Astrocyte (in vitro differentiated cells and primary cell): ENCODE measurements at regions not wholly inside any gene's neighbourhood (a gene's known extent, or its start where the extent isn't known, plus 50 kb on each side); places are given as distances from the start of the nearest gene placed in this dataset.

ENCODE experiments used
- DNase-seq: peaks from one replicate; pipeline ENCODE4 v3.0.0-alpha.2; 2010; ENCODE audit warnings: low read depth
- FAIRE-seq: peaks from 2 replicates; lab custom pipeline; 2011; peaks lifted over from hg19 to GRCh38; lab: Jason Lieb, UNC
- H2AFZ ChIP-seq: 2 replicates; pipeline ENCODE4 v1.6.0; 2012; ENCODE audit warnings: low read depth, low read length, inconsistent platforms
- H3K27ac ChIP-seq: 2 replicates; pipeline ENCODE4 v1.5.1; 2011; ENCODE audit warnings: low read depth, low read length, inconsistent platforms
- H3K27me3 ChIP-seq: 2 replicates; pipeline ENCODE4 v1.6.0; 2011; ENCODE audit warnings: low read length, inconsistent platforms; ENCODE audit not compliant: insufficient read depth
- H3K36me3 ChIP-seq: 2 replicates; pipeline ENCODE4 v1.5.1; 2011; ENCODE audit warnings: low read length, inconsistent platforms; ENCODE audit not compliant: insufficient read depth
- H3K4me1 ChIP-seq: 2 replicates; pipeline ENCODE4 v1.5.1; 2011; ENCODE audit warnings: low read length, inconsistent platforms; ENCODE audit not compliant: insufficient read depth
- H3K4me2 ChIP-seq: 2 replicates; pipeline ENCODE4 v1.6.0; 2012; ENCODE audit warnings: low read length, inconsistent platforms
- H3K4me3 ChIP-seq: 2 replicates; pipeline ENCODE4 v1.5.1; 2011; ENCODE audit warnings: low read depth, mild to moderate bottlenecking, low read length, inconsistent platforms; ENCODE audit not compliant: insufficient read depth
- H3K79me2 ChIP-seq: 2 replicates; pipeline ENCODE4 v1.6.0; 2012; ENCODE audit warnings: mild to moderate bottlenecking, low read length, inconsistent platforms; ENCODE audit not compliant: insufficient read depth
- H3K9ac ChIP-seq: 2 replicates; pipeline ENCODE4 v1.6.0; 2012; ENCODE audit warnings: mild to moderate bottlenecking, low read length, inconsistent platforms
- H3K9me3 ChIP-seq: 2 replicates; pipeline ENCODE4 v1.5.1; 2012; ENCODE audit warnings: low read depth, mild to moderate bottlenecking, low read length, inconsistent platforms; ENCODE audit not compliant: insufficient read depth
- H4K20me1 ChIP-seq: 2 replicates; pipeline ENCODE4 v1.6.0; 2012; ENCODE audit warnings: low read length, inconsistent platforms; ENCODE audit not compliant: insufficient read depth
- H3K27ac Mint-ChIP-seq: one replicate; pipeline ENCODE4 v1.8.0; 2021; ENCODE audit warnings: mild to moderate bottlenecking, mixed read lengths; ENCODE audit not compliant: unreplicated experiment
- H3K27me3 Mint-ChIP-seq: one replicate; pipeline ENCODE4 v1.8.0; 2021; ENCODE audit warnings: low read depth, mixed read lengths; ENCODE audit not compliant: unreplicated experiment
- H3K36me3 Mint-ChIP-seq: one replicate; pipeline ENCODE4 v1.8.0; 2021; ENCODE audit warnings: low read depth, mixed read lengths; ENCODE audit not compliant: unreplicated experiment
- H3K4me1 Mint-ChIP-seq: one replicate; pipeline ENCODE4 v1.8.0; 2021; ENCODE audit warnings: low read depth, mixed read lengths; ENCODE audit not compliant: unreplicated experiment
- H3K4me3 Mint-ChIP-seq: one replicate; pipeline ENCODE4 v1.8.0; 2021; ENCODE audit warnings: mild to moderate bottlenecking, moderate library complexity, mixed read lengths; ENCODE audit not compliant: unreplicated experiment
- H3K9me3 Mint-ChIP-seq: one replicate; pipeline ENCODE4 v1.8.0; 2021; ENCODE audit warnings: mild to moderate bottlenecking, mixed read lengths; ENCODE audit not compliant: unreplicated experiment
- EZH2 ChIP-seq: IDR thresholded peaks from 2 replicates; pipeline ENCODE4 v1.6.1; 2012; ENCODE audit warnings: mild to moderate bottlenecking, low read length, inconsistent platforms; ENCODE audit not compliant: insufficient read depth
- TF ChIP-seq, protein P1 (sequence below): IDR thresholded peaks from 2 replicates; pipeline ENCODE4 v1.5.1; 2011; ENCODE audit warnings: low read depth, mild to moderate bottlenecking, inconsistent platforms, low read length, moderate library complexity; ENCODE audit not compliant: insufficient read depth

GRCh38 chr2:22270341-22270740 is 1114.6 kb upstream of the KLHL29 start:
- Histone ChIP-seq H3K27ac (no peak overlapping the region), H3K9me3 (no peaks in the 10 kb centered on the region), H2AFZ (no peak overlapping the region), H3K36me3 (no peaks in the 10 kb centered on the region), H4K20me1 (no peaks in the 10 kb centered on the region), H3K4me2 (no peak overlapping the region), H3K4me3 (no peak overlapping the region), H3K9ac (no peak overlapping the region), H3K27me3 (no peaks in the 10 kb centered on the region), H3K79me2 (no peaks in the 10 kb centered on the region), H3K4me1 (no peaks in the 10 kb centered on the region)
- Mint-ChIP-seq H3K4me3 (no peak overlapping the region), H3K4me1 (no peaks in the 10 kb centered on the region), H3K27ac (no peak overlapping the region), H3K27me3 (peaks cover 3% of the 10 kb centered on the region), H3K9me3 (peaks cover 2% of the 10 kb centered on the region), H3K36me3 (no peaks in the 10 kb centered on the region)
- no peak for TF ChIP-seq EZH2
- TF ChIP-seq, protein P1, sequence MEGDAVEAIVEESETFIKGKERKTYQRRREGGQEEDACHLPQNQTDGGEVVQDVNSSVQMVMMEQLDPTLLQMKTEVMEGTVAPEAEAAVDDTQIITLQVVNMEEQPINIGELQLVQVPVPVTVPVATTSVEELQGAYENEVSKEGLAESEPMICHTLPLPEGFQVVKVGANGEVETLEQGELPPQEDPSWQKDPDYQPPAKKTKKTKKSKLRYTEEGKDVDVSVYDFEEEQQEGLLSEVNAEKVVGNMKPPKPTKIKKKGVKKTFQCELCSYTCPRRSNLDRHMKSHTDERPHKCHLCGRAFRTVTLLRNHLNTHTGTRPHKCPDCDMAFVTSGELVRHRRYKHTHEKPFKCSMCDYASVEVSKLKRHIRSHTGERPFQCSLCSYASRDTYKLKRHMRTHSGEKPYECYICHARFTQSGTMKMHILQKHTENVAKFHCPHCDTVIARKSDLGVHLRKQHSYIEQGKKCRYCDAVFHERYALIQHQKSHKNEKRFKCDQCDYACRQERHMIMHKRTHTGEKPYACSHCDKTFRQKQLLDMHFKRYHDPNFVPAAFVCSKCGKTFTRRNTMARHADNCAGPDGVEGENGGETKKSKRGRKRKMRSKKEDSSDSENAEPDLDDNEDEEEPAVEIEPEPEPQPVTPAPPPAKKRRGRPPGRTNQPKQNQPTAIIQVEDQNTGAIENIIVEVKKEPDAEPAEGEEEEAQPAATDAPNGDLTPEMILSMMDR, result no peak
- FAIRE-seq, result no peak
- DNase-seq, result no peak

DNA sequence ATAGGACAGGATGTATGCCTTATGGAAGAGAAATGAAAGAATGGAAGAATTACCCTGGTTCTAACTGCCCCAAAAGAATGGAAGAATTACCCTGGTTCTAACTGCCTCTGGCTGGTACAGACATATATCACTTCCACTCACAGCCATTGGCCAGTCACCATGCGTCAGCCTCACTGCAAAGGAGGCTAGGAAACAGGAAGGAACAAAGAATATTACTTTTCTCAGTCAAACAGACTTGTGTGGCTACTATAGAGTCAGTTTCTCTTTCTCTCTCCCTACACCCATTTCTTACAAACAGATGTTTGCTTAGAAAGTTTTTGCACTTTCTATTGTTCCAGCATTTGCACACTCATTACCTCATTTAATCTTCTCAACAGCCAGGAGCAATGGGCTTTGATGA is 1111.1 kb upstream of the KLHL29 start:
- no peak overlapping the region for H3K4me3 Mint-ChIP-seq
- H3K27me3 Mint-ChIP-seq, result peaks cover 6% of the 10 kb centered on the region
- DNase-seq, result no peak

GRCh38 chr2:22274661-22275060 is 1110.3 kb upstream of the KLHL29 start:
- H3K4me3 Mint-ChIP-seq, result no peak overlapping the region
- Histone ChIP-seq H3K79me2 (no peaks in the 10 kb centered on the region), H3K9ac (no peak overlapping the region), H3K27me3 (no peaks in the 10 kb centered on the region), H3K4me3 (no peak overlapping the region), H3K9me3 (no peaks in the 10 kb centered on the region), H3K4me2 (no peak overlapping the region), H3K4me1 (no peaks in the 10 kb centered on the region), H4K20me1 (no peaks in the 10 kb centered on the region), H2AFZ (no peak overlapping the region), H3K27ac (no peak overlapping the region), H3K36me3 (no peaks in the 10 kb centered on the region)
- no peaks in the 10 kb centered on the region for H3K4me1 Mint-ChIP-seq
- H3K9me3 Mint-ChIP-seq, result peaks cover 2% of the 10 kb centered on the region
- TF ChIP-seq, protein P1, result no peak
- no peak for TF ChIP-seq EZH2
- peaks cover 6% of the 10 kb centered on the region for H3K27me3 Mint-ChIP-seq
- no peak overlapping the region for H3K27ac Mint-ChIP-seq
- DNase-seq (no peak), FAIRE-seq (no peak)
- H3K36me3 Mint-ChIP-seq, result no peaks in the 10 kb centered on the region

More for the DNA sequence above, 1111.1 kb upstream of the KLHL29 start:
- H3K4me3 ChIP-seq, result no peak overlapping the region
- no peaks in the 10 kb centered on the region for H3K9me3 ChIP-seq
- H3K36me3 ChIP-seq, result no peaks in the 10 kb centered on the region
- no peaks in the 10 kb centered on the region for H3K36me3 Mint-ChIP-seq
- no peaks in the 10 kb centered on the region for H3K4me1 Mint-ChIP-seq
- no peak overlapping the region for H3K9ac ChIP-seq
- no peak for FAIRE-seq
- H3K79me2 ChIP-seq, result no peaks in the 10 kb centered on the region
- no peak overlapping the region for H3K27ac Mint-ChIP-seq
- no peaks in the 10 kb centered on the region for H4K20me1 ChIP-seq
- TF ChIP-seq, protein P1, result no peak
- TF ChIP-seq EZH2, result no peak
- peaks cover 2% of the 10 kb centered on the region for H3K9me3 Mint-ChIP-seq
- no peak overlapping the region for H3K4me2 ChIP-seq
- no peaks in the 10 kb centered on the region for H3K4me1 ChIP-seq
- no peak overlapping the region for H3K27ac ChIP-seq
- H3K27me3 ChIP-seq, result no peaks in the 10 kb centered on the region
- no peak overlapping the region for H2AFZ ChIP-seq
